PC-9 (cell line): ENCODE measurements at regions not wholly inside any gene's neighbourhood (a gene's known extent, or its start where the extent isn't known, plus 50 kb on each side); places are given as distances from the start of the nearest gene placed in this dataset.

Experiments
- BruUV-seq: library from RNA; stranded (reverse); fragments of 400-500 nt; replicated peaks from 2 replicates; lab custom pipeline; 2021; lab: Mats Ljungman, UMichigan
- CTCF ChIA-PET: fragments of 300-600 bp; sonication (Branson Sonifier 250); formaldehyde crosslinking; loops from one replicate; lab custom pipeline; 2022; ENCODE audit warnings: antibody characterized with exemption; lab: Charles Lee
- POLR2A ChIA-PET: fragments of 300-600 bp; sonication (Branson Sonifier 250); formaldehyde crosslinking; loops from one replicate; lab custom pipeline; 2022; ENCODE audit warnings: antibody characterized with exemption; ENCODE audit not compliant: unreplicated experiment; lab: Charles Lee
- DNase-seq, 2 experiments: peaks; one replicate each; pipeline versions ENCODE4 v3.0.0 to v3.0.0-alpha.2; 2015 to 2022; ENCODE audit warnings: mixed read lengths in 1 of 2
- H2AFZ ChIP-seq: fragments of 200-600 bp; sonication (generic); 2 replicates; pipeline ENCODE4 v1.8.1; 2017; ENCODE audit warnings: antibody characterized with exemption
- H3F3A ChIP-seq: fragments of 200-600 bp; sonication (generic); 2 replicates; pipeline ENCODE4 v1.8.1; 2017; ENCODE audit warnings: antibody characterized with exemption, mild to moderate bottlenecking, low read depth; ENCODE audit not compliant: insufficient read depth
- H3K27ac ChIP-seq: fragments of 200-600 bp; sonication (generic); 2 replicates; pipeline ENCODE4 v1.6.1; 2016; ENCODE audit warnings: mixed run types
- H3K27me3 ChIP-seq: fragments of 200-600 bp; sonication (generic); 2 replicates; pipeline ENCODE4 v1.6.1; 2016; ENCODE audit warnings: low read depth, mixed run types; ENCODE audit not compliant: insufficient read depth
- H3K36me3 ChIP-seq: fragments of 200-600 bp; sonication (generic); 2 replicates; pipeline ENCODE4 v1.6.1; 2016; ENCODE audit warnings: low read depth, mixed run types
- H3K4me1 ChIP-seq: fragments of 200-600 bp; sonication (generic); replicated peaks from 2 replicates; pipeline ENCODE4 v1.6.1; 2016; ENCODE audit warnings: mixed run types; ENCODE audit not compliant: insufficient read depth
- H3K4me2 ChIP-seq: fragments of 200-600 bp; sonication (generic); 2 replicates; pipeline ENCODE4 v1.6.1; 2017; ENCODE audit warnings: mixed run types
- H3K4me3 ChIP-seq: fragments of 200-600 bp; sonication (generic); 2 replicates; pipeline ENCODE4 v1.6.1; 2016; ENCODE audit warnings: mixed run types
- H3K79me2 ChIP-seq: fragments of 200-600 bp; sonication (generic); 2 replicates; pipeline ENCODE4 v1.6.1; 2017; ENCODE audit warnings: low read depth, mixed run types
- H3K9me2 ChIP-seq: fragments of 200-600 bp; sonication (generic); 2 replicates; pipeline ENCODE4 v1.8.1; 2017; ENCODE audit warnings: mild to moderate bottlenecking; ENCODE audit not compliant: insufficient read depth
- H3K9me3 ChIP-seq: fragments of 200-600 bp; sonication (generic); 2 replicates; pipeline ENCODE4 v1.8.1; 2016; ENCODE audit warnings: low read depth; ENCODE audit not compliant: insufficient read depth
- H4K20me1 ChIP-seq: fragments of 200-600 bp; sonication (generic); 2 replicates; pipeline ENCODE4 v1.8.1; 2017; ENCODE audit not compliant: insufficient read depth
- EZH2 ChIP-seq: fragments of 200-600 bp; sonication (generic); IDR thresholded peaks from 2 replicates; pipeline ENCODE4 v1.8.0; 2017; ENCODE audit warnings: antibody characterized with exemption, low read depth
- intact Hi-C: fragments of 100-400 bp; cut with micrococcal nuclease; formaldehyde crosslinking; loops from one replicate; pipeline ENCODE4 v1.10.0; 2022; ENCODE audit not compliant: unreplicated experiment
- TF ChIP-seq, protein P1 (sequence below): fragments of 200-600 bp; sonication (generic); conservative IDR thresholded peaks from 2 replicates; pipeline ENCODE4 v1.6.1; 2017; ENCODE audit warnings: mixed run types, antibody characterized with exemption, mild to moderate bottlenecking, moderate library complexity

GRCh38 chr5:17356551-17356950 is 139.1 kb downstream of the BASP1 start:
- no peaks in the 10 kb centered on the region for H4K20me1 ChIP-seq
- H3K9me3 ChIP-seq, result no peaks in the 10 kb centered on the region; the same call in 1 of the 2 replicates
- H3K9me2 ChIP-seq, result no peaks in the 10 kb centered on the region
- no peak overlapping the region for H3K4me3 ChIP-seq
- H3K27ac ChIP-seq, result no peak overlapping the region
- no peak overlapping the region for H3K4me2 ChIP-seq
- no peaks in the 10 kb centered on the region for H3K79me2 ChIP-seq
- no peaks in the 10 kb centered on the region for H3K27me3 ChIP-seq
- TF ChIP-seq, protein P1, sequence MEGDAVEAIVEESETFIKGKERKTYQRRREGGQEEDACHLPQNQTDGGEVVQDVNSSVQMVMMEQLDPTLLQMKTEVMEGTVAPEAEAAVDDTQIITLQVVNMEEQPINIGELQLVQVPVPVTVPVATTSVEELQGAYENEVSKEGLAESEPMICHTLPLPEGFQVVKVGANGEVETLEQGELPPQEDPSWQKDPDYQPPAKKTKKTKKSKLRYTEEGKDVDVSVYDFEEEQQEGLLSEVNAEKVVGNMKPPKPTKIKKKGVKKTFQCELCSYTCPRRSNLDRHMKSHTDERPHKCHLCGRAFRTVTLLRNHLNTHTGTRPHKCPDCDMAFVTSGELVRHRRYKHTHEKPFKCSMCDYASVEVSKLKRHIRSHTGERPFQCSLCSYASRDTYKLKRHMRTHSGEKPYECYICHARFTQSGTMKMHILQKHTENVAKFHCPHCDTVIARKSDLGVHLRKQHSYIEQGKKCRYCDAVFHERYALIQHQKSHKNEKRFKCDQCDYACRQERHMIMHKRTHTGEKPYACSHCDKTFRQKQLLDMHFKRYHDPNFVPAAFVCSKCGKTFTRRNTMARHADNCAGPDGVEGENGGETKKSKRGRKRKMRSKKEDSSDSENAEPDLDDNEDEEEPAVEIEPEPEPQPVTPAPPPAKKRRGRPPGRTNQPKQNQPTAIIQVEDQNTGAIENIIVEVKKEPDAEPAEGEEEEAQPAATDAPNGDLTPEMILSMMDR, result no peak
- TF ChIP-seq EZH2, result no peak
- no TSS peak for BruUV-seq
- no peaks in the 10 kb centered on the region for H3F3A ChIP-seq
- H3K36me3 ChIP-seq, result no peaks in the 10 kb centered on the region
- no peak for DNase-seq
- no peaks in the 10 kb centered on the region for H3K4me1 ChIP-seq
- intact Hi-C loops, result no loop called here
- POLR2A ChIA-PET, result no interaction called here
- no peak overlapping the region for H2AFZ ChIP-seq
- CTCF ChIA-PET, result no interaction called here

DNA sequence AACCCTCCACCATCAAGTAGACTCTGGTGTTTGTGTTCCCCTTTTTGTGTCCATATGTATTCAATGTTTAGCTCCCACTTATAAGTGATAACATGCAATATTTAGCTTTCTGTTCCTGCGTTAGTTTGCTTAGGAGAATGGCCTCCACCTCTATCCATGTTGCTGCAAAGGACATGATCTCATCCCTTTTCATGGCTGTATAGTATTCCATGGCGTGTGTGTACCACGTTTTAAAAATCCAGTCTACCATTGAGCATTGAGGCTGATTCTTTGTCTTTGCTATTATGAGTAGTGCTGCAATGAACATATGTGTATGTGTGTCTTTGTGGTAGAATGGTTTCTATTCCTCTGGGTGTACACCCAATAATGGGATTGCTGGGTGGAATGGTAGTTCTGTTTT is 140.1 kb downstream of the BASP1 start:
- no peak overlapping the region for H3K4me3 ChIP-seq
- no peaks in the 10 kb centered on the region for H3K4me1 ChIP-seq
- intact Hi-C loops, result no loop called here
- no peaks in the 10 kb centered on the region for H4K20me1 ChIP-seq
- no peak overlapping the region for H2AFZ ChIP-seq
- H3F3A ChIP-seq, result no peaks in the 10 kb centered on the region
- no peaks in the 10 kb centered on the region for H3K79me2 ChIP-seq
- H3K9me3 ChIP-seq, result no peaks in the 10 kb centered on the region; the same call in 1 of the 2 replicates
- no peak overlapping the region for H3K4me2 ChIP-seq
- POLR2A ChIA-PET, result no interaction called here
- TF ChIP-seq, protein P1, result no peak
- TF ChIP-seq EZH2, result no peak
- DNase-seq, result no peak
- no peaks in the 10 kb centered on the region for H3K27me3 ChIP-seq
- no TSS peak for BruUV-seq
- H3K36me3 ChIP-seq, result no peaks in the 10 kb centered on the region
- H3K9me2 ChIP-seq, result no peaks in the 10 kb centered on the region
- H3K27ac ChIP-seq, result no peak overlapping the region
- CTCF ChIA-PET, result no interaction called here

DNA sequence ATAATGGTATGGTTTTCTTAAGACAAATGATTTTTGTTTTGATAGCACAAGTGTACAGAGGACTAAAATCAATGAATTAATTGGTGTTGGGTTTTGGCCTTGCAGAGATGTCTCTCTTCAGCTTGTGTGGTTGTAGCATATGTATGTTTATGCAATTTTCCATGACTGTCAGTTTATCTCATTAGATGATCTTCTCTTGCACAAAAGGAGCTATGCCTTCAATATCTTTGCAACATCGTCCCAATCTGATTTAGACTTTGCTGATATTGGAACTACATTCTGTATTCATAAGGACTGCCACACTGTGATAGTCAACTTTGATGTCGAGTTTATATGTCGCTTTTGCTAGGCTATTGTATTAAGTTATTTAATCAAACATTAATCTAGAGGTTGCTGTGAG is 140.0 kb upstream of the TAF11L2 start:
- BruUV-seq, result no TSS peak

More for the DNA sequence above, 140.0 kb upstream of the TAF11L2 start:
- Histone ChIP-seq H3K36me3 (no peaks in the 10 kb centered on the region), H3K4me3 (no peak overlapping the region), H3K27me3 (no peaks in the 10 kb centered on the region), H3K27ac (no peak overlapping the region), H3K4me1 (no peaks in the 10 kb centered on the region), H3K9me3 (no peaks in the 10 kb centered on the region; the same call in 1 of the 2 replicates), H2AFZ (no peak overlapping the region), H3K79me2 (no peaks in the 10 kb centered on the region), H3K4me2 (no peak overlapping the region), H3K9me2 (no peaks in the 10 kb centered on the region), H3F3A (no peaks in the 10 kb centered on the region), H4K20me1 (no peaks in the 10 kb centered on the region)
- no peak for TF ChIP-seq EZH2
- TF ChIP-seq, protein P1, result no peak
- POLR2A ChIA-PET, result no interaction called here
- intact Hi-C loops, result no loop called here
- DNase-seq, result no peak
- CTCF ChIA-PET, result no interaction called here
